Heart right ventricle (tissue), 16 donors: ENCODE measurements at regions not wholly inside any gene's neighbourhood (a gene's known extent, or its start where the extent isn't known, plus 50 kb on each side); places are given as distances from the start of the nearest gene placed in this dataset.

Source experiments
- ATAC-seq, 8 donors: fragments of 200-7000 bp; cut with Tn5 transposase; one replicate each; pipeline ENCODE4 v1.9.1; 2020; ENCODE audit warnings: mild to moderate bottlenecking in 8 of 8, moderate library complexity in 8 of 8, moderate number of reproducible peaks in 1 of 8
- DNase-seq, 2 donors: peaks; one replicate each; pipeline ENCODE4 v3.0.0-alpha.2; 2020
- H3K27ac ChIP-seq, 10 donors: fragments of 200-600 bp; sonication (generic) in 2 of 10; one replicate each; pipeline versions ENCODE4 v1.5.0 to v1.8.0; 2020 to 2022; ENCODE audit warnings: mild to moderate bottlenecking in 3 of 10
- H3K27me3 ChIP-seq, 7 donors: fragments of 200-600 bp; one replicate each; pipeline ENCODE4 v1.8.0; 2021 to 2022; ENCODE audit warnings: mild to moderate bottlenecking in 2 of 7
- H3K36me3 ChIP-seq, 9 donors: fragments of 200-600 bp; sonication (generic) in 1 of 9; one replicate each; pipeline versions ENCODE4 v1.5.0 to v1.8.0; 2020 to 2022; ENCODE audit warnings: mild to moderate bottlenecking in 2 of 9
- H3K4me1 ChIP-seq, 9 donors: fragments of 200-600 bp; sonication (generic) in 1 of 9; one replicate each; pipeline versions ENCODE4 v1.5.0 to v1.8.0; 2020 to 2022; ENCODE audit warnings: mild to moderate bottlenecking in 4 of 9
- H3K4me3 ChIP-seq, 10 donors: fragments of 200-600 bp; sonication (generic) in 2 of 10; one replicate each; pipeline versions ENCODE4 v1.5.0 to v1.8.0; 2020 to 2022; ENCODE audit warnings: mild to moderate bottlenecking in 7 of 10, moderate library complexity in 2 of 10
- H3K9me3 ChIP-seq, 11 donors: fragments of 200-600 bp in 10 of 11; sonication (generic) in 2 of 11; one replicate each; pipeline versions ENCODE4 v1.5.0 to v1.8.0; 2013 to 2022; ENCODE audit warnings: mild to moderate bottlenecking in 2 of 11, control low read depth in 1 of 11, moderate library complexity in 1 of 11
- WGBS, 2 donors: extraction: QIAGEN DNeasy Blood & Tissue Kit; methylation state at CpG; one replicate each; pipeline ENCODE4 v1.1.7; 2013; ENCODE audit warnings: inconsistent platforms in 1 of 2; 5-methylcytosine and 5-hydroxymethylcytosine counted together
- intact Hi-C, 10 donors: fragments of 100-400 bp; cut with DNase I; formaldehyde crosslinking; loops; one replicate each; pipeline versions ENCODE4 v1.11.1 to v1.14.2; 2022
- TF ChIP-seq, protein P1 (sequence below), 9 donors: fragments of 200-600 bp; sonication (generic) in 2 of 9; IDR thresholded peaks; one replicate each; pipeline versions ENCODE4 v1.5.0 to v1.8.0; 2021 to 2022; ENCODE audit warnings: antibody characterized with exemption in 9 of 9, mild to moderate bottlenecking in 5 of 9, moderate library complexity in 1 of 9
- donor health status: Arrhythmogenic right ventricular cardiomyopathy.
- donor health status: ischemic (EF 13 %, LVEDD 7.1; RV severe dilation, severe dysfunction).
- donor health status: healthy with polysubstance abuse.
- donor health status: DM: no; HTN: yes; CAD: no.
- donor health status: DM: no; HTN: no; CAD: no.
- donor health status: ischemic (EF 25% LVEDD 6.9; RV normal size, moderate dysfunction).
- donor health status: ischemic (EF 25% LVEDD 5.7; RV mildly dilated, moderate dysfunction).
- donor health status: healthy.
- donor health status: DM: yes; HTN: yes; CAD: no.
- donor health status: Ischemic cardiomyopathy.
- donor health status: ischemic (EF 35%, LVEDD 5.7; RV mildly dilated, moderate dysfunction).
- donor health status: nonischemic (EF 11% LVEDD 7.7; RV severe dilation, severe dysfunction).
- donor health status: DM: yes; HTN: yes; CAD: no.
- donor health status: PGD.
- donor health status: ischemic (EF 29% LVEDD 5.4; RV normal size, mild dysfunction).
- donor health status: nonischemic (EF 23%, LVEDD 6.1; RV moderate dilation, normal function).

GRCh38 chr5:103422756-103423155 lies 139.8 kb downstream of the NUDT12 start:
- DNase-seq (no peak), ATAC-seq (no peak)
- intact Hi-C loops = no loop called here
- no peaks in the 10 kb centered on the region for H3K27me3 ChIP-seq
- no peak overlapping the region for H3K27ac ChIP-seq
- no peaks in the 10 kb centered on the region for H3K36me3 ChIP-seq
- H3K9me3 ChIP-seq = no peaks in the 10 kb centered on the region
- H3K4me3 ChIP-seq = no peak overlapping the region
- TF ChIP-seq, protein P1, sequence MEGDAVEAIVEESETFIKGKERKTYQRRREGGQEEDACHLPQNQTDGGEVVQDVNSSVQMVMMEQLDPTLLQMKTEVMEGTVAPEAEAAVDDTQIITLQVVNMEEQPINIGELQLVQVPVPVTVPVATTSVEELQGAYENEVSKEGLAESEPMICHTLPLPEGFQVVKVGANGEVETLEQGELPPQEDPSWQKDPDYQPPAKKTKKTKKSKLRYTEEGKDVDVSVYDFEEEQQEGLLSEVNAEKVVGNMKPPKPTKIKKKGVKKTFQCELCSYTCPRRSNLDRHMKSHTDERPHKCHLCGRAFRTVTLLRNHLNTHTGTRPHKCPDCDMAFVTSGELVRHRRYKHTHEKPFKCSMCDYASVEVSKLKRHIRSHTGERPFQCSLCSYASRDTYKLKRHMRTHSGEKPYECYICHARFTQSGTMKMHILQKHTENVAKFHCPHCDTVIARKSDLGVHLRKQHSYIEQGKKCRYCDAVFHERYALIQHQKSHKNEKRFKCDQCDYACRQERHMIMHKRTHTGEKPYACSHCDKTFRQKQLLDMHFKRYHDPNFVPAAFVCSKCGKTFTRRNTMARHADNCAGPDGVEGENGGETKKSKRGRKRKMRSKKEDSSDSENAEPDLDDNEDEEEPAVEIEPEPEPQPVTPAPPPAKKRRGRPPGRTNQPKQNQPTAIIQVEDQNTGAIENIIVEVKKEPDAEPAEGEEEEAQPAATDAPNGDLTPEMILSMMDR (IDR thresholded peaks at IDR 0.05) = no peak
- no peaks in the 10 kb centered on the region for H3K4me1 ChIP-seq

DNA sequence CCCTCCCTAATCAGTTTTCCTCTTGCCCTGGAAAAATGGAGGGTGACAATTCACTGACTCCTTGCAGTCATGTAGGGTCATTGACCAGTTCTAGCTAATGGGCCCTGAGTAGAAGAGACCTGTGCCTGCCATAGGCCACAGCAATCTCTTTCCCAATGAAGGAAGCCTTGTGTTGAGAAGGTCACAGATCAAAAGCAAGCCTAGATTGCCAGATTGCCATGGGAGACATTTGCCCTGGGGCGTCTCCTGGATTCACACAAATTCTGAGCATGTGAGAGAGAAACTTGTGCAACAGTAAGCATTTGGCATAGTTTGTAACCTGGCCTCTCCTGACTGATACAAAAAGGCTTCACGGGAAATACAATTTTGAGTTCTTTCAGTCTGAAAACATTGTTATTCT lies 148.0 kb downstream of the NUDT12 start:
- whole genome bisulfite sequencing, 2 donors = 86 to 91% methylated on average over 2 of the region's 2 CpGs
- intact Hi-C loops = no loop called here
- H3K4me1 ChIP-seq = no peaks in the 10 kb centered on the region
- DNase-seq = no peak
- TF ChIP-seq, protein P1 (IDR thresholded peaks at IDR 0.05) = no peak
- no peak overlapping the region for H3K27ac ChIP-seq
- H3K9me3 ChIP-seq = peaks cover 0 to 2% (median 0%) of the 10 kb centered on the region in 11 donors
- no peaks in the 10 kb centered on the region for H3K36me3 ChIP-seq
- no peak overlapping the region for H3K4me3 ChIP-seq
- no peak for ATAC-seq
- no peaks in the 10 kb centered on the region for H3K27me3 ChIP-seq

DNA sequence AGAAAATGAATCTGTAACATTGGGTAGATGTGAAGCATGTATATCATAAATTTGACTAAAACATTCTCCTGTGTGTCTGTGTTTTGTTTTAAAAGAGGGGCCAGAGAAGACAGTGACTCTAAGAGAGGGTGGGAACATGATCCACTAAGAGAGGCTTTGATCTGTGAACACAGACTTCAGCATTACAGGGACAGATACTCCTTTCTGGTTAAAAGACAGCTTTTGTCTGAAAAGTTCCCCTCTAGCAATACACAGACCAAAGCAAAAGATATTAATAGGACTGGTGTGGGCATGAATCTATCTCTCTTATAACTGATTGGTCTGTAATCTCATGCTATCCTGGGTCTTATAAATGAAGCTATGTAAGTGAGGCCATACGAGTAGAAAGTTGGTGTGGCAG lies 150.9 kb downstream of the NUDT12 start:
- Histone ChIP-seq H3K4me3 (no peak overlapping the region), H3K4me1 (no peaks in the 10 kb centered on the region), H3K36me3 (no peaks in the 10 kb centered on the region), H3K9me3 (peaks cover 0 to 1% (median 0%) of the 10 kb centered on the region in 11 donors), H3K27me3 (no peaks in the 10 kb centered on the region), H3K27ac (no peak overlapping the region)
- ATAC-seq = no peak
- WGBS, 2 donors = 60 to 79% methylated on average over 1 of the region's 1 CpG
- no peak for DNase-seq
- intact Hi-C loops = no loop called here
- TF ChIP-seq, protein P1 (IDR thresholded peaks at IDR 0.05) = no peak

DNA sequence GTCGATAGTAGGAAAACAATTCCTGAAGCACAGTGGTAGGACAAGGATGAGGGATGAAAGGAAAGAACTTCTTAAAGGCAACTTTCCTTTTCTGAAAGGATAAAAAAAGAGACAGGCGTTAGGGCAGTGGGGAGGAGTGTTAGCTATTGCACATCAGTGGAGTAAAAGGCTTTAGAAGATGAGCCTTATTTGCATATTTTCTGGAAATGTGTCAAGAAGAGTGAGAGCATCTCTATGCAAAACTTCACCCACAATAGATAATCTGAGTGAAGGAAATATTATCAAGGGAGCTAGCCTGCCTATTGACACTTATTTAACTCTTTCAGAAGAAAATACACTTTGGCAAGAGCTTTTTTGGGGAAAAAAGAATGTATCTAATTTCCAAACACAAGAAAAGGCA lies 151.6 kb downstream of the MACIR start:
- Histone ChIP-seq H3K4me3 (no peak overlapping the region), H3K27ac (no peak overlapping the region), H3K9me3 (no peaks in the 10 kb centered on the region), H3K4me1 (no peaks in the 10 kb centered on the region), H3K36me3 (no peaks in the 10 kb centered on the region), H3K27me3 (no peaks in the 10 kb centered on the region)
- no peak for ATAC-seq
- DNase-seq = no peak
- 75 to 81% methylated on average over 2 of the region's 2 CpGs for WGBS, 2 donors
- TF ChIP-seq, protein P1 (IDR thresholded peaks at IDR 0.05) = no peak
- intact Hi-C loops = no loop called here
